Mucosa of descending colon (tissue), 3 donors: ENCODE measurements at regions not wholly inside any gene's neighbourhood (a gene's known extent, or its start where the extent isn't known, plus 50 kb on each side); places are given as distances from the start of the nearest gene placed in this dataset.

Experiments
- ATAC-seq: fragments of 200-7000 bp; cut with Tn5 transposase; one replicate; pipeline ENCODE4 v1.9.1; 2020; ENCODE audit warnings: mild to moderate bottlenecking, moderate library complexity
- DNase-seq, 3 donors: peaks; one replicate each; pipeline ENCODE4 v3.0.0-alpha.2; 2020
- H3K36me3 ChIP-seq: fragments of 200-600 bp; one replicate; pipeline ENCODE4 v1.8.0; 2021; ENCODE audit warnings: low read depth, mild to moderate bottlenecking
- H3K4me1 ChIP-seq: fragments of 200-600 bp; one replicate; pipeline ENCODE4 v1.8.0; 2021; ENCODE audit warnings: low read depth, mild to moderate bottlenecking
- H3K4me3 ChIP-seq: fragments of 200-600 bp; one replicate; pipeline ENCODE4 v1.8.0; 2021; ENCODE audit warnings: mild to moderate bottlenecking
- H3K9me3 ChIP-seq: fragments of 200-600 bp; one replicate; pipeline ENCODE4 v1.8.0; 2021; ENCODE audit warnings: mild to moderate bottlenecking
- CTCF ChIP-seq: fragments of 200-600 bp; IDR thresholded peaks from one replicate; pipeline ENCODE4 v1.8.0; 2022; ENCODE audit warnings: antibody characterized with exemption, mild to moderate bottlenecking
- intact Hi-C, 2 donors: fragments of 100-400 bp; cut with DNase I in 1 of 2; cut with micrococcal nuclease in 1 of 2; formaldehyde crosslinking; loops; one replicate each; pipeline versions ENCODE4 v1.11.0 to v1.11.1; 2022; cut with DNase I, micrococcal nuclease
- donor health status: DM: no; HTN: no; CAD: no; lungs with moderate emphysema.
- donor health status: DM: no; HTN: no; CAD: no.
- donor health status: DM: no; HTN: yes; CAD: no.

GRCh38 chr16:5715155-5715554 is 617.6 kb upstream of the EEF2KMT start:
- no peak for ATAC-seq
- H3K4me1 ChIP-seq = no peaks in the 10 kb centered on the region
- H3K9me3 ChIP-seq = no peaks in the 10 kb centered on the region
- no peak for DNase-seq
- H3K4me3 ChIP-seq = no peak overlapping the region
- intact Hi-C loops = no loop called here
- TF ChIP-seq CTCF = no peak
- H3K36me3 ChIP-seq = no peaks in the 10 kb centered on the region

- intact Hi-C loops = no loop called here
- TF ChIP-seq CTCF = no peak
- no peak for ATAC-seq
- H3K9me3 ChIP-seq = no peaks in the 10 kb centered on the region
- peak in 1 of 3 donors; percentile 16 for DNase-seq
- no peak overlapping the region for H3K4me3 ChIP-seq
- H3K36me3 ChIP-seq = no peaks in the 10 kb centered on the region
- H3K4me1 ChIP-seq = no peaks in the 10 kb centered on the region
Measured at GRCh38 chr16:5709889-5710288, 612.3 kb upstream of the EEF2KMT start.

DNA sequence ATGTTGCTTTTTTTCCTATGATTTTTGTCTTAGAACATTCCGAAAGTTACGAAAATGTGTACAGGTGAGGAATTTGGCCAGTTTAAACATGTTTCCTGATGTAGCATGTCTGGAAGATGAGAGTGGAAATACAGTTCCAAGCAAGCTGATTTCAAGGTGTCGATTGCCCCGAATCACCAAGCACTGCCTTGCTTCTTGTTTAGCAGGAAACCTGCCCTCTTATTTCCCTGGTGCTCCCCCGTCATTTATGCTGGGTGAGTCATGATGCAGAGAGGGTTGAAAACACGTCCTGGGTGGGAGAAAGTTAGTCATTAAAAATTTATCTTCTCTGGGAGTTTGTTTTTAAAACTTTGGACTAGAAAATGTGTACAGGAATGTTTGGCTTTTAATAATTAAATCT is 608.6 kb upstream of the EEF2KMT start:
- no peaks in the 10 kb centered on the region for H3K36me3 ChIP-seq
- H3K4me1 ChIP-seq = no peaks in the 10 kb centered on the region
- intact Hi-C loops = no loop called here
- H3K9me3 ChIP-seq = no peaks in the 10 kb centered on the region
- DNase-seq (no peak), ATAC-seq (no peak)
- TF ChIP-seq CTCF = no peak
- H3K4me3 ChIP-seq = no peak overlapping the region

- TF ChIP-seq CTCF = no peak
- no peaks in the 10 kb centered on the region for H3K4me1 ChIP-seq
- no peaks in the 10 kb centered on the region for H3K9me3 ChIP-seq
- DNase-seq (no peak), ATAC-seq (no peak)
- intact Hi-C loops = no loop called here
- H3K4me3 ChIP-seq = no peak overlapping the region
- H3K36me3 ChIP-seq = no peaks in the 10 kb centered on the region
Measured at GRCh38 chr16:5704271-5704670, 606.7 kb upstream of the EEF2KMT start.

GRCh38 chr16:5693426-5693825 is 595.8 kb upstream of the EEF2KMT start:
- DNase-seq (no peak), ATAC-seq (no peak)
- no peaks in the 10 kb centered on the region for H3K9me3 ChIP-seq
- H3K4me3 ChIP-seq = no peak overlapping the region
- H3K4me1 ChIP-seq = no peaks in the 10 kb centered on the region
- TF ChIP-seq CTCF = no peak
- intact Hi-C loops = no loop called here
- no peaks in the 10 kb centered on the region for H3K36me3 ChIP-seq

DNA sequence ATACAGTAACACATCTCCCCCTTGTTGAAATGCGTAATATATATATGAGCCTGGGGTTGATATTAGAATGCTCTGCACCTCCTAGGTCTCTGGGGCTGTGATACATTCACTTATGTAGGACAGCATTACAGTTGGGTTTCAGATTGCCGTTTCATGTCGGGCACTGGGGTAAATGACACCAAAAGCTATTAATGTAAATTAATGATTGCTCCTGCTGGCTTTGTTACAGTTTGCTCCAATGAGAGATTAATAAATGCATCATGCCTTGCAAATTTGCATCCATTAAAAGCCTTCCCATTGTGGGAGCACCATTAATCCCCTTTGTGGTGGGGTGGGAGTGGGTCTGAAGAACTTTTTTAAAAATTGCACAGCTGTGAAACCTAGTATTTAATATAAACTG is 584.4 kb upstream of the EEF2KMT start:
- Histone ChIP-seq H3K4me1 (no peaks in the 10 kb centered on the region), H3K36me3 (no peaks in the 10 kb centered on the region), H3K9me3 (no peaks in the 10 kb centered on the region), H3K4me3 (no peak overlapping the region)
- TF ChIP-seq CTCF = no peak
- intact Hi-C loops = no loop called here
- ATAC-seq = no peak
- no peak for DNase-seq
